ENCODE measurements at regions not wholly inside any gene's neighbourhood (a gene's known extent, or its start where the extent isn't known, plus 50 kb on each side); places are given as distances from the start of the nearest gene placed in this dataset.

DNA sequence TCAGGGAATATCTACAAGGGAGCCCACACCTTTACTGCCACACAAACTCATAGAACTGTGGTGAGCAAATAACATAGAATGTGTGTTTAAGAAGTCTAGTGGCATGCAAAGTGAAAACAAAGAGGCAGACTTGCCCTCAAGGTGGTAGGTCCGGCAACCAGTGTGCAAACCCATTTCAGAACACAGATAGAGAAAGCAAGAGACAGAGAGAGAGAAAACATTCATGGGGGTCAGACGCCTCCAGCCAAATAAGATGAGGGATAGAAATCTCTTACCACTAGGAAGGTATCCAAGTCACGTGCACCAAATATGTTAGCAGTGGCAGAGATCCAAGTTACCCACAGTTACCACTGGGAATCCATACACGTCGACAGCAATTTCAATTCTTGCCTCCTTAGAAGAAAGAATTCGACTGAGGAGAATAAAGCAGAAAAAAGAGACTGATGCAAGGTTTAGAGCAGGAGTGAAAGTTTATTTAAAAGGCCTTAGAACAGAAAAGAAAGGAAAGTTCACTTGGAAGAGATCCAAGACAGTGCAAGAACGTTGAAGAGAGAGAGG lies 252.8 kb downstream of the NAP1L3 start:
- Mint-ChIP-seq H3K4me3 (ENCODE audit: unreplicated experiment) (no peak overlapping the region), H3K9me3 (ENCODE audit: unreplicated experiment) (no peaks in the 10 kb centered on the region), H3K27ac (ENCODE audit: unreplicated experiment) (no peak overlapping the region), H3K36me3 (ENCODE audit: insufficient read depth, unreplicated experiment) (no peaks in the 10 kb centered on the region), H3K4me1 (ENCODE audit: low read depth, unreplicated experiment) (no peaks in the 10 kb centered on the region), H3K27me3 (ENCODE audit: insufficient read depth, unreplicated experiment) (no peaks in the 10 kb centered on the region)
- ChIA-PET CTCF (no interaction called here), POLR2A (no interaction called here)
- Histone ChIP-seq H3K27me3 (replicated peaks; ENCODE audit: control insufficient read depth, insufficient read depth, low read length) (no peaks in the 10 kb centered on the region), H3K9me3 (no peaks in the 10 kb centered on the region), H3K36me3 (ENCODE audit: control insufficient read depth, insufficient read depth, low read length) (no peaks in the 10 kb centered on the region), H3K4me1 (no peaks in the 10 kb centered on the region), H3K4me3 (ENCODE audit: low read depth, low read length) (no peak overlapping the region)
- BruUV-seq (replicated peaks), result no TSS peak
- TF ChIP-seq, protein P1, sequence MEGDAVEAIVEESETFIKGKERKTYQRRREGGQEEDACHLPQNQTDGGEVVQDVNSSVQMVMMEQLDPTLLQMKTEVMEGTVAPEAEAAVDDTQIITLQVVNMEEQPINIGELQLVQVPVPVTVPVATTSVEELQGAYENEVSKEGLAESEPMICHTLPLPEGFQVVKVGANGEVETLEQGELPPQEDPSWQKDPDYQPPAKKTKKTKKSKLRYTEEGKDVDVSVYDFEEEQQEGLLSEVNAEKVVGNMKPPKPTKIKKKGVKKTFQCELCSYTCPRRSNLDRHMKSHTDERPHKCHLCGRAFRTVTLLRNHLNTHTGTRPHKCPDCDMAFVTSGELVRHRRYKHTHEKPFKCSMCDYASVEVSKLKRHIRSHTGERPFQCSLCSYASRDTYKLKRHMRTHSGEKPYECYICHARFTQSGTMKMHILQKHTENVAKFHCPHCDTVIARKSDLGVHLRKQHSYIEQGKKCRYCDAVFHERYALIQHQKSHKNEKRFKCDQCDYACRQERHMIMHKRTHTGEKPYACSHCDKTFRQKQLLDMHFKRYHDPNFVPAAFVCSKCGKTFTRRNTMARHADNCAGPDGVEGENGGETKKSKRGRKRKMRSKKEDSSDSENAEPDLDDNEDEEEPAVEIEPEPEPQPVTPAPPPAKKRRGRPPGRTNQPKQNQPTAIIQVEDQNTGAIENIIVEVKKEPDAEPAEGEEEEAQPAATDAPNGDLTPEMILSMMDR (IDR thresholded peaks at IDR 0.05; ENCODE audit: insufficient read depth in 1 of 2, low read depth in 1 of 2, low read length in 1 of 2, severe bottlenecking in 1 of 2, unreplicated experiment in 1 of 2), result no peak
- DNase-seq, result no peak
- intact Hi-C loops (cut with micrococcal nuclease; ENCODE audit: unreplicated experiment), result loop anchor here (10.0 kb wide), 1 partner anchor 114 kb away; no protein-coding TSS in a partner anchor

DNA sequence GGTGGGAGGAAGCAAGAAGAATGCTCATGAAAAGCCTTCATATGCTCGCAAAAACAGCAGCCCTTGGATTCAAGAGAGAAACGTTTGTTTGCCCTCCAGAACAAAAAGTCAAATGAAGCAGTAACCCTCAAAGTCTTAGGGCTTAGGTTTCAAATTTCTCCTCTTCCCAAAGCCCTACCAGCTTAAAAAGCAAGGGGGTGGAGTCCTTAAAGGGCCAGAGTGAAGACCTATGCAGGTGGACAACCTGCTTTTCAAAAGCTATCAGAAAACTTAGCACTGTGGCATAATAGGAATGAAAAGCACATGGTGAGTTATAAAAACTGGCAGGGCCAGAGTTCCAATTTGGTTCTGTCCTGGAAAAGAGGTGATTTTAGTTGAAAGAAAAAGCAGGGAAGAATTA lies 253.3 kb downstream of the NAP1L3 start:
- H3K9me3 ChIP-seq, result no peaks in the 10 kb centered on the region
- H3K36me3 ChIP-seq (ENCODE audit: control insufficient read depth, insufficient read depth, low read length), result no peaks in the 10 kb centered on the region
- ChIA-PET POLR2A (no interaction called here), CTCF (no interaction called here)
- TF ChIP-seq, protein P1 (IDR thresholded peaks at IDR 0.05; ENCODE audit: insufficient read depth in 1 of 2, low read depth in 1 of 2, low read length in 1 of 2, severe bottlenecking in 1 of 2, unreplicated experiment in 1 of 2), result no peak
- intact Hi-C loops (cut with micrococcal nuclease; ENCODE audit: unreplicated experiment), result loop anchor here (10.0 kb wide), 1 partner anchor 115 kb away; no protein-coding TSS in a partner anchor
- H3K4me3 ChIP-seq (ENCODE audit: low read depth, low read length), result no peak overlapping the region
- H3K27me3 ChIP-seq (replicated peaks; ENCODE audit: control insufficient read depth, insufficient read depth, low read length), result no peaks in the 10 kb centered on the region
- no peak overlapping the region for H3K27ac Mint-ChIP-seq (ENCODE audit: unreplicated experiment)
- no peak for DNase-seq
- H3K4me3 Mint-ChIP-seq (ENCODE audit: unreplicated experiment), result no peak overlapping the region
- no peaks in the 10 kb centered on the region for H3K27me3 Mint-ChIP-seq (ENCODE audit: insufficient read depth, unreplicated experiment)
- H3K9me3 Mint-ChIP-seq (ENCODE audit: unreplicated experiment), result no peaks in the 10 kb centered on the region
- no peaks in the 10 kb centered on the region for H3K4me1 ChIP-seq
- H3K4me1 Mint-ChIP-seq (ENCODE audit: low read depth, unreplicated experiment), result no peaks in the 10 kb centered on the region
- BruUV-seq (replicated peaks), result no TSS peak
- no peaks in the 10 kb centered on the region for H3K36me3 Mint-ChIP-seq (ENCODE audit: insufficient read depth, unreplicated experiment)

DNA sequence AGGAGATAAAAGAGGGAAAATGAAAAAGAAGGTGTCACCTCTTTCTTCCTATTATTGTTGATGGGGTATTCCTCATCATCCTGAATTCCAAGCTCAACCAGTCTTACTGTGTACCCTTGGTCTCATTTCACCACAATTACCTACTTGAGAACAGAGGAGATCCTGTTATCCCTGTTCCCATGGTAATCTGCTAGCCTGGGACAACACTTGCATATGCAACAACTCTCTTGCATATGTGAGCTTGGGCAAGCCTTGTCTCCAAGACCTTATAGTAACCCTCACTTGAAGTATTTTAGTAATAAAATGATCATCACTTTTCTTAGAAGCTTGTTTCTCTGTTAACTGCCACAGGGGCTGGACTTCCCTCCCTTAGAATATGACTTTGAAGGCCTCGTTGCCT lies 253.7 kb downstream of the NAP1L3 start:
- no peak overlapping the region for H3K4me3 ChIP-seq (ENCODE audit: low read depth, low read length)
- Mint-ChIP-seq H3K4me1 (ENCODE audit: low read depth, unreplicated experiment) (no peaks in the 10 kb centered on the region), H3K9me3 (ENCODE audit: unreplicated experiment) (no peaks in the 10 kb centered on the region), H3K4me3 (ENCODE audit: unreplicated experiment) (no peak overlapping the region), H3K27me3 (ENCODE audit: insufficient read depth, unreplicated experiment) (no peaks in the 10 kb centered on the region), H3K36me3 (ENCODE audit: insufficient read depth, unreplicated experiment) (no peaks in the 10 kb centered on the region), H3K27ac (ENCODE audit: unreplicated experiment) (no peak overlapping the region)
- intact Hi-C loops (cut with micrococcal nuclease; ENCODE audit: unreplicated experiment), result loop anchor here (10.0 kb wide), 1 partner anchor 115 kb away; no protein-coding TSS in a partner anchor
- CTCF ChIA-PET, result no interaction called here
- H3K27me3 ChIP-seq (replicated peaks; ENCODE audit: control insufficient read depth, insufficient read depth, low read length), result no peaks in the 10 kb centered on the region
- no peaks in the 10 kb centered on the region for H3K36me3 ChIP-seq (ENCODE audit: control insufficient read depth, insufficient read depth, low read length)
- H3K4me1 ChIP-seq, result no peaks in the 10 kb centered on the region
- TF ChIP-seq, protein P1 (IDR thresholded peaks at IDR 0.05; ENCODE audit: insufficient read depth in 1 of 2, low read depth in 1 of 2, low read length in 1 of 2, severe bottlenecking in 1 of 2, unreplicated experiment in 1 of 2), result no peak
- H3K9me3 ChIP-seq, result no peaks in the 10 kb centered on the region
- no peak for DNase-seq
- POLR2A ChIA-PET, result no interaction called here
- no TSS peak for BruUV-seq (replicated peaks)
